Neural cell (in vitro differentiated cells): ENCODE measurements at regions not wholly inside any gene's neighbourhood (a gene's known extent, or its start where the extent isn't known, plus 50 kb on each side); places are given as distances from the start of the nearest gene placed in this dataset.

Experiments used
- EP300 ChIP-seq: fragments of 450-650 bp; conservative IDR thresholded peaks from 2 replicates; pipeline ENCODE4 v1.6.1; 2014; ENCODE audit warnings: antibody characterized with exemption, mild to moderate bottlenecking, moderate library complexity; ENCODE audit not compliant: poor library complexity, severe bottlenecking
- EZH2 ChIP-seq: fragments of 200-600, 300-800 bp; shearing (Covaris generic), sonication (generic); IDR thresholded peaks from 2 replicates; pipeline ENCODE4 v1.6.1; 2014; ENCODE audit warnings: antibody characterized with exemption, low read length, borderline replicate concordance, mild to moderate bottlenecking; ENCODE audit not compliant: insufficient read depth, poor library complexity, severe bottlenecking
- MXI1 ChIP-seq: fragments of 450-650 bp; conservative IDR thresholded peaks from 2 replicates; pipeline ENCODE4 v1.6.1; 2014; ENCODE audit warnings: antibody characterized with exemption, mild to moderate bottlenecking; ENCODE audit not compliant: poor library complexity, severe bottlenecking
- POLR2AphosphoS5 ChIP-seq: IDR thresholded peaks from 2 replicates; pipeline ENCODE4 v1.6.1; 2012
- RAD21 ChIP-seq: fragments of 450-650 bp; conservative IDR thresholded peaks from 2 replicates; pipeline ENCODE4 v1.6.1; 2014; ENCODE audit warnings: antibody characterized with exemption, mild to moderate bottlenecking, moderate library complexity
- SMC3 ChIP-seq: fragments of 450-650 bp; conservative IDR thresholded peaks from 2 replicates; pipeline ENCODE4 v1.6.1; 2014; ENCODE audit warnings: antibody characterized with exemption, mild to moderate bottlenecking, moderate library complexity; ENCODE audit not compliant: poor library complexity
- TAF1 ChIP-seq: IDR thresholded peaks from 2 replicates; pipeline ENCODE4 v1.6.1; 2012; ENCODE audit warnings: low read depth
- TF ChIP-seq, protein P1 (sequence below): fragments of 450-650 bp; IDR thresholded peaks from 2 replicates; pipeline ENCODE4 v1.5.1; 2014; ENCODE audit warnings: antibody characterized with exemption, mild to moderate bottlenecking, moderate library complexity; ENCODE audit not compliant: poor library complexity, severe bottlenecking
- TF ChIP-seq, protein P2 (sequence below): IDR thresholded peaks from 2 replicates; pipeline ENCODE4 v1.6.1; 2012; ENCODE audit warnings: borderline replicate concordance

DNA sequence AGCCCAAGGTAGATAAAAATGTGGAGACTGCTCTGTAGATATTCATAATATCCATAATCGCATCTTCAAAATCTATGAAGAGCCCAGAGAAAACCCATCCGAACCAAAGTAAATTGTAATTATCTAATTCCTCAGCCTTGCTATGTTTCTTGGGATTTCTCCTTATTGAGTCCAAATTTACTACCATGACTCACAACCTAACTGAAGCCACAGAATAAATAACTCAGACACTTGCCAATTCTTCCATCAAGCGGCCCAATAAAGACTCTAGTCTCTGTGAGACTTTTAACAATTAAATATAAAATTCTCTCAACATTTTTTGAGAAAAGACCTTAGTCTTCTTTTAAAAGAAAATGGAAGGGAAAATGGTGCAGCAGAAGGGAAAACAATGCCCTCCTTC is 409.8 kb downstream of the DAD1 start:
- TF ChIP-seq, protein P1, sequence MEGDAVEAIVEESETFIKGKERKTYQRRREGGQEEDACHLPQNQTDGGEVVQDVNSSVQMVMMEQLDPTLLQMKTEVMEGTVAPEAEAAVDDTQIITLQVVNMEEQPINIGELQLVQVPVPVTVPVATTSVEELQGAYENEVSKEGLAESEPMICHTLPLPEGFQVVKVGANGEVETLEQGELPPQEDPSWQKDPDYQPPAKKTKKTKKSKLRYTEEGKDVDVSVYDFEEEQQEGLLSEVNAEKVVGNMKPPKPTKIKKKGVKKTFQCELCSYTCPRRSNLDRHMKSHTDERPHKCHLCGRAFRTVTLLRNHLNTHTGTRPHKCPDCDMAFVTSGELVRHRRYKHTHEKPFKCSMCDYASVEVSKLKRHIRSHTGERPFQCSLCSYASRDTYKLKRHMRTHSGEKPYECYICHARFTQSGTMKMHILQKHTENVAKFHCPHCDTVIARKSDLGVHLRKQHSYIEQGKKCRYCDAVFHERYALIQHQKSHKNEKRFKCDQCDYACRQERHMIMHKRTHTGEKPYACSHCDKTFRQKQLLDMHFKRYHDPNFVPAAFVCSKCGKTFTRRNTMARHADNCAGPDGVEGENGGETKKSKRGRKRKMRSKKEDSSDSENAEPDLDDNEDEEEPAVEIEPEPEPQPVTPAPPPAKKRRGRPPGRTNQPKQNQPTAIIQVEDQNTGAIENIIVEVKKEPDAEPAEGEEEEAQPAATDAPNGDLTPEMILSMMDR, result no peak
- TF ChIP-seq EZH2 (no peak), TAF1 (no peak), MXI1 (no peak), POLR2AphosphoS5 (no peak), EP300 (no peak), RAD21 (no peak), SMC3 (no peak)
- TF ChIP-seq, protein P2, sequence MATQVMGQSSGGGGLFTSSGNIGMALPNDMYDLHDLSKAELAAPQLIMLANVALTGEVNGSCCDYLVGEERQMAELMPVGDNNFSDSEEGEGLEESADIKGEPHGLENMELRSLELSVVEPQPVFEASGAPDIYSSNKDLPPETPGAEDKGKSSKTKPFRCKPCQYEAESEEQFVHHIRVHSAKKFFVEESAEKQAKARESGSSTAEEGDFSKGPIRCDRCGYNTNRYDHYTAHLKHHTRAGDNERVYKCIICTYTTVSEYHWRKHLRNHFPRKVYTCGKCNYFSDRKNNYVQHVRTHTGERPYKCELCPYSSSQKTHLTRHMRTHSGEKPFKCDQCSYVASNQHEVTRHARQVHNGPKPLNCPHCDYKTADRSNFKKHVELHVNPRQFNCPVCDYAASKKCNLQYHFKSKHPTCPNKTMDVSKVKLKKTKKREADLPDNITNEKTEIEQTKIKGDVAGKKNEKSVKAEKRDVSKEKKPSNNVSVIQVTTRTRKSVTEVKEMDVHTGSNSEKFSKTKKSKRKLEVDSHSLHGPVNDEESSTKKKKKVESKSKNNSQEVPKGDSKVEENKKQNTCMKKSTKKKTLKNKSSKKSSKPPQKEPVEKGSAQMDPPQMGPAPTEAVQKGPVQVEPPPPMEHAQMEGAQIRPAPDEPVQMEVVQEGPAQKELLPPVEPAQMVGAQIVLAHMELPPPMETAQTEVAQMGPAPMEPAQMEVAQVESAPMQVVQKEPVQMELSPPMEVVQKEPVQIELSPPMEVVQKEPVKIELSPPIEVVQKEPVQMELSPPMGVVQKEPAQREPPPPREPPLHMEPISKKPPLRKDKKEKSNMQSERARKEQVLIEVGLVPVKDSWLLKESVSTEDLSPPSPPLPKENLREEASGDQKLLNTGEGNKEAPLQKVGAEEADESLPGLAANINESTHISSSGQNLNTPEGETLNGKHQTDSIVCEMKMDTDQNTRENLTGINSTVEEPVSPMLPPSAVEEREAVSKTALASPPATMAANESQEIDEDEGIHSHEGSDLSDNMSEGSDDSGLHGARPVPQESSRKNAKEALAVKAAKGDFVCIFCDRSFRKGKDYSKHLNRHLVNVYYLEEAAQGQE, result no peak
